ENCODE measurements at regions not wholly inside any gene's neighbourhood (a gene's known extent, or its start where the extent isn't known, plus 50 kb on each side); places are given as distances from the start of the nearest gene placed in this dataset.

DNA sequence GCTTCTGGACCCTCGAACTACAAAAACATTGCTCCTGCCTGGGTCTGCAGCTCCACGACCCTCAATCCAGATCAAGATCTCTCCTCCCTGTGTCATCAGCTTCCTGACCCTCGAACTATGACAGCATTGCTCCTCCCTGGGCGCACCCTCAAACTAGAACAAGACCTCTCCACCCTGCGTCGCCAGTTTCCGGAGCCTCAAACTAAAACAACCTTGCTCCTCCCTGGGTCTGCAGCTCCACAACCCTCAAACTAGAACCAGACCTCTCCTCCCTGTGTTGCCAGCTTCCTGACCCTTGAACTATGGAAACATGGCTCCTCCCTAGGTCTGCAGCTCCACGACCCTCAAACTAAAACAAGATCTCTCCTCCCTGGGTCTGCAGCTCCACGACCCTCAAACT, 339.7 kb upstream of the SULF2 start:
- TF ChIP-seq SNAI2 (CRISPR knock-in tag; IDR thresholded peaks at IDR 0.05) (no peak), ARNTL (CRISPR knock-in tag; IDR thresholded peaks at IDR 0.05; ENCODE audit: borderline replicate concordance, low read depth) (no peak), PPARA (CRISPR knock-in tag; IDR thresholded peaks at IDR 0.05; ENCODE audit: borderline replicate concordance) (no peak), BACH2 (CRISPR knock-in tag; IDR thresholded peaks at IDR 0.05; ENCODE audit: borderline replicate concordance) (no peak), ZC3H10 (CRISPR knock-in tag; IDR thresholded peaks at IDR 0.05) (no peak), ZNF565 (CRISPR knock-in tag; conservative IDR thresholded peaks at IDR 0.05; ENCODE audit: low read depth) (no peak), ZFP3 (CRISPR knock-in tag; IDR thresholded peaks at IDR 0.05) (no peak), ZFP30 (CRISPR knock-in tag; IDR thresholded peaks at IDR 0.05) (no peak), GLIS3 (CRISPR knock-in tag; IDR thresholded peaks at IDR 0.05) (no peak)
- TF ChIP-seq, protein P1, sequence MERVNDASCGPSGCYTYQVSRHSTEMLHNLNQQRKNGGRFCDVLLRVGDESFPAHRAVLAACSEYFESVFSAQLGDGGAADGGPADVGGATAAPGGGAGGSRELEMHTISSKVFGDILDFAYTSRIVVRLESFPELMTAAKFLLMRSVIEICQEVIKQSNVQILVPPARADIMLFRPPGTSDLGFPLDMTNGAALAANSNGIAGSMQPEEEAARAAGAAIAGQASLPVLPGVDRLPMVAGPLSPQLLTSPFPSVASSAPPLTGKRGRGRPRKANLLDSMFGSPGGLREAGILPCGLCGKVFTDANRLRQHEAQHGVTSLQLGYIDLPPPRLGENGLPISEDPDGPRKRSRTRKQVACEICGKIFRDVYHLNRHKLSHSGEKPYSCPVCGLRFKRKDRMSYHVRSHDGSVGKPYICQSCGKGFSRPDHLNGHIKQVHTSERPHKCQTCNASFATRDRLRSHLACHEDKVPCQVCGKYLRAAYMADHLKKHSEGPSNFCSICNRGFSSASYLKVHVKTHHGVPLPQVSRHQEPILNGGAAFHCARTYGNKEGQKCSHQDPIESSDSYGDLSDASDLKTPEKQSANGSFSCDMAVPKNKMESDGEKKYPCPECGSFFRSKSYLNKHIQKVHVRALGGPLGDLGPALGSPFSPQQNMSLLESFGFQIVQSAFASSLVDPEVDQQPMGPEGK (CRISPR knock-in tag; IDR thresholded peaks at IDR 0.05; ENCODE audit: borderline replicate concordance) = no peak
- TF ChIP-seq, protein P2, sequence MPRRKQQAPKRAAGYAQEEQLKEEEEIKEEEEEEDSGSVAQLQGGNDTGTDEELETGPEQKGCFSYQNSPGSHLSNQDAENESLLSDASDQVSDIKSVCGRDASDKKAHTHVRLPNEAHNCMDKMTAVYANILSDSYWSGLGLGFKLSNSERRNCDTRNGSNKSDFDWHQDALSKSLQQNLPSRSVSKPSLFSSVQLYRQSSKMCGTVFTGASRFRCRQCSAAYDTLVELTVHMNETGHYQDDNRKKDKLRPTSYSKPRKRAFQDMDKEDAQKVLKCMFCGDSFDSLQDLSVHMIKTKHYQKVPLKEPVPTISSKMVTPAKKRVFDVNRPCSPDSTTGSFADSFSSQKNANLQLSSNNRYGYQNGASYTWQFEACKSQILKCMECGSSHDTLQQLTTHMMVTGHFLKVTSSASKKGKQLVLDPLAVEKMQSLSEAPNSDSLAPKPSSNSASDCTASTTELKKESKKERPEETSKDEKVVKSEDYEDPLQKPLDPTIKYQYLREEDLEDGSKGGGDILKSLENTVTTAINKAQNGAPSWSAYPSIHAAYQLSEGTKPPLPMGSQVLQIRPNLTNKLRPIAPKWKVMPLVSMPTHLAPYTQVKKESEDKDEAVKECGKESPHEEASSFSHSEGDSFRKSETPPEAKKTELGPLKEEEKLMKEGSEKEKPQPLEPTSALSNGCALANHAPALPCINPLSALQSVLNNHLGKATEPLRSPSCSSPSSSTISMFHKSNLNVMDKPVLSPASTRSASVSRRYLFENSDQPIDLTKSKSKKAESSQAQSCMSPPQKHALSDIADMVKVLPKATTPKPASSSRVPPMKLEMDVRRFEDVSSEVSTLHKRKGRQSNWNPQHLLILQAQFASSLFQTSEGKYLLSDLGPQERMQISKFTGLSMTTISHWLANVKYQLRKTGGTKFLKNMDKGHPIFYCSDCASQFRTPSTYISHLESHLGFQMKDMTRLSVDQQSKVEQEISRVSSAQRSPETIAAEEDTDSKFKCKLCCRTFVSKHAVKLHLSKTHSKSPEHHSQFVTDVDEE (CRISPR knock-in tag; IDR thresholded peaks at IDR 0.05) = no peak
- TF ChIP-seq, protein P3, sequence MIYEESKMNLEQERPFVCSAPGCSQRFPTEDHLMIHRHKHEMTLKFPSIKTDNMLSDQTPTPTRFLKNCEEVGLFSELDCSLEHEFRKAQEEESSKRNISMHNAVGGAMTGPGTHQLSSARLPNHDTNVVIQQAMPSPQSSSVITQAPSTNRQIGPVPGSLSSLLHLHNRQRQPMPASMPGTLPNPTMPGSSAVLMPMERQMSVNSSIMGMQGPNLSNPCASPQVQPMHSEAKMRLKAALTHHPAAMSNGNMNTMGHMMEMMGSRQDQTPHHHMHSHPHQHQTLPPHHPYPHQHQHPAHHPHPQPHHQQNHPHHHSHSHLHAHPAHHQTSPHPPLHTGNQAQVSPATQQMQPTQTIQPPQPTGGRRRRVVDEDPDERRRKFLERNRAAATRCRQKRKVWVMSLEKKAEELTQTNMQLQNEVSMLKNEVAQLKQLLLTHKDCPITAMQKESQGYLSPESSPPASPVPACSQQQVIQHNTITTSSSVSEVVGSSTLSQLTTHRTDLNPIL (CRISPR knock-in tag; IDR thresholded peaks at IDR 0.05; ENCODE audit: low read depth) = no peak
- TF ChIP-seq, protein P4, sequence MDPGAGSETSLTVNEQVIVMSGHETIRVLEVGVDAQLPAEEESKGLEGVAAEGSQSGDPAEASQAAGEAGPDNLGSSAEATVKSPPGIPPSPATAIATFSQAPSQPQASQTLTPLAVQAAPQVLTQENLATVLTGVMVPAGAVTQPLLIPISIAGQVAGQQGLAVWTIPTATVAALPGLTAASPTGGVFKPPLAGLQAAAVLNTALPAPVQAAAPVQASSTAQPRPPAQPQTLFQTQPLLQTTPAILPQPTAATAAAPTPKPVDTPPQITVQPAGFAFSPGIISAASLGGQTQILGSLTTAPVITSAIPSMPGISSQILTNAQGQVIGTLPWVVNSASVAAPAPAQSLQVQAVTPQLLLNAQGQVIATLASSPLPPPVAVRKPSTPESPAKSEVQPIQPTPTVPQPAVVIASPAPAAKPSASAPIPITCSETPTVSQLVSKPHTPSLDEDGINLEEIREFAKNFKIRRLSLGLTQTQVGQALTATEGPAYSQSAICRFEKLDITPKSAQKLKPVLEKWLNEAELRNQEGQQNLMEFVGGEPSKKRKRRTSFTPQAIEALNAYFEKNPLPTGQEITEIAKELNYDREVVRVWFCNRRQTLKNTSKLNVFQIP (CRISPR knock-in tag; IDR thresholded peaks at IDR 0.05; ENCODE audit: borderline replicate concordance, low read depth) = no peak

Measured in SK-N-SH treated with all-trans-retinoic acid at 6 μM for 48 hours (cell line).